Chondrocyte (in vitro differentiated cells): ENCODE measurements at regions not wholly inside any gene's neighbourhood (a gene's known extent, or its start where the extent isn't known, plus 50 kb on each side); places are given as distances from the start of the nearest gene placed in this dataset.
A peak's percentile ranks its signal among the peaks of the same experiment; 100 is the strongest.

Source experiments
- DNase-seq: peaks from one replicate; pipeline ENCODE4 v3.0.0; 2021; ENCODE audit warnings: mixed read lengths, low spot score
- H3K27ac Mint-ChIP-seq: one replicate; pipeline ENCODE4 v1.8.0; 2021; ENCODE audit warnings: mild to moderate bottlenecking, moderate library complexity, mixed read lengths; ENCODE audit not compliant: unreplicated experiment
- H3K27me3 Mint-ChIP-seq: 2 replicates; pipeline ENCODE4 v1.8.0; 2021; ENCODE audit warnings: low read depth, mixed read lengths
- H3K36me3 Mint-ChIP-seq: 2 replicates; pipeline ENCODE4 v1.8.0; 2021; ENCODE audit warnings: low read depth, mixed read lengths
- H3K4me1 Mint-ChIP-seq: 2 replicates; pipeline ENCODE4 v1.8.0; 2021; ENCODE audit warnings: low read depth, mild to moderate bottlenecking, mixed read lengths
- H3K4me3 Mint-ChIP-seq: one replicate; pipeline ENCODE4 v1.8.0; 2021; ENCODE audit warnings: mild to moderate bottlenecking, moderate library complexity, mixed read lengths; ENCODE audit not compliant: unreplicated experiment
- H3K9me3 Mint-ChIP-seq: 2 replicates; pipeline ENCODE4 v1.8.0; 2021; ENCODE audit warnings: low read depth, mixed read lengths
- TF ChIP-seq, protein P1 (sequence below): fragments of 200-600 bp; sonication (generic); IDR thresholded peaks from 2 replicates; pipeline ENCODE4 v1.5.0; 2021; ENCODE audit warnings: antibody characterized with exemption, mild to moderate bottlenecking, moderate library complexity

DNA sequence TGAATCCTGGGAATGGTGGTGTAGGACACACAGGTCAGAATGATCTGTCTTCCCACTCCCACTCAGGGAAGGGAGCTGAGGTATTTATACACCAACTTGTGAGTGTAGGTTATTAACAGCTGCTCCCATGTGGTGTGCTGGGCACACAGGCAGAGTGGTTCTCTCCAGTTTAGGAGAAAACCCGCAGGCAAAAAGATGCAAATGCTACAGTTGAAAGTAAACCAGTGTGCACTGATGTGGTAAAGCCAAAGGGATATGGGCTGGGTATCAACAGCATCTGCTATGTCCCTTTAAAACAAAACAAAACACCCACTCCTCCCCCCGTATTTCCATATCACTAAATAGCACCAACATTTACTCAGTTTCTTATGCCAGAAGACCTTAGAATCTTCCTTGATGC, 75.4 kb upstream of the SYT13 start:
- H3K4me1 Mint-ChIP-seq, result no peaks in the 10 kb centered on the region
- peaks cover 52% of the 10 kb centered on the region for H3K27me3 Mint-ChIP-seq

GRCh38 chr11:45355706-45356041, 69.5 kb upstream of the SYT13 start:
- Mint-ChIP-seq H3K27ac (peak overlapping the region; percentile 68), H3K36me3 (peaks cover 6% of the 10 kb centered on the region), H3K27me3 (peaks cover 39% of the 10 kb centered on the region), H3K9me3 (peaks cover 6% of the 10 kb centered on the region), H3K4me3 (peak overlapping the region; percentile 73), H3K4me1 (peaks cover 9% of the 10 kb centered on the region)
- TF ChIP-seq, protein P1, sequence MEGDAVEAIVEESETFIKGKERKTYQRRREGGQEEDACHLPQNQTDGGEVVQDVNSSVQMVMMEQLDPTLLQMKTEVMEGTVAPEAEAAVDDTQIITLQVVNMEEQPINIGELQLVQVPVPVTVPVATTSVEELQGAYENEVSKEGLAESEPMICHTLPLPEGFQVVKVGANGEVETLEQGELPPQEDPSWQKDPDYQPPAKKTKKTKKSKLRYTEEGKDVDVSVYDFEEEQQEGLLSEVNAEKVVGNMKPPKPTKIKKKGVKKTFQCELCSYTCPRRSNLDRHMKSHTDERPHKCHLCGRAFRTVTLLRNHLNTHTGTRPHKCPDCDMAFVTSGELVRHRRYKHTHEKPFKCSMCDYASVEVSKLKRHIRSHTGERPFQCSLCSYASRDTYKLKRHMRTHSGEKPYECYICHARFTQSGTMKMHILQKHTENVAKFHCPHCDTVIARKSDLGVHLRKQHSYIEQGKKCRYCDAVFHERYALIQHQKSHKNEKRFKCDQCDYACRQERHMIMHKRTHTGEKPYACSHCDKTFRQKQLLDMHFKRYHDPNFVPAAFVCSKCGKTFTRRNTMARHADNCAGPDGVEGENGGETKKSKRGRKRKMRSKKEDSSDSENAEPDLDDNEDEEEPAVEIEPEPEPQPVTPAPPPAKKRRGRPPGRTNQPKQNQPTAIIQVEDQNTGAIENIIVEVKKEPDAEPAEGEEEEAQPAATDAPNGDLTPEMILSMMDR, result peak; percentile 9
- no peak for DNase-seq

More for the DNA sequence above, 75.4 kb upstream of the SYT13 start:
- no peaks in the 10 kb centered on the region for H3K36me3 Mint-ChIP-seq
- no peak overlapping the region for H3K27ac Mint-ChIP-seq
- no peaks in the 10 kb centered on the region for H3K9me3 Mint-ChIP-seq
- DNase-seq, result no peak
- TF ChIP-seq, protein P1, result no peak
- H3K4me3 Mint-ChIP-seq, result no peak overlapping the region

DNA sequence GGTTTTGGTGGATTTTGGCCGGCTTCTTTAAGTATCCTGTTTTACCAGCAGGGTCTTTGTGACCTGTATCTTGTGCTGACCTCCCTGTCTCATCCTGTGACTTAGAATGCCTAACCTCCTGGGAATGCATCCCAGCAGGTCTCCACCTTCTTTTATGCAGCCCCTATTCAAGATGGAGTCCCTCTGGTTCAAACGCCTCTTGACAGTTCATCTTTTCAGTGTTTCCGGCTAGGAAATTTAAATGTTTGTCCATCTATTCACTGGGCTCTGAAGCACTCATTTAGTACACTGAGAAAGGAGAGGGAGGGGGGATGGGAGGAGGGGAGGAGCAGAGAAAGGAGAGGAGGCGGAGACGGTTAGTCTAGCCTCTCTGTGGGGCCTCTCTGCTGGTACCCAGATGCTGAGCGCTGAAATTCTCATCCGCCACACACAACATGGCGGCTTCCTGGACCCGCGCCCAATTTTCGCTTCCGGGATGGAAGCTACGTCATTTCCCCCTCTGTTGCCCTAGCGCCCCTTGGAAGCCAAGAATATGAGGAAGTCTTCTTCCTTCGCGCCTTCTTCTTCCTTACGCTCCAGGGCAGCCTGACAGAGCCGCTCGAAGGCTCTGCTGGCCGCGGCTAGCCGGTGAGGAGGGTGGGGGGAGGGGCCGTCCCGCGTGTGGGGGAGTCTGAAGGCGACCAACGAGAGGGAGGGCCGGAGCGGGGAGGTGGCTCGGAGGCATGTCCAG, 69.0 kb upstream of the SYT13 start:
- H3K4me1 Mint-ChIP-seq, result peaks cover 9% of the 10 kb centered on the region
- TF ChIP-seq, protein P1, result peak; percentile 15
- peaks cover 6% of the 10 kb centered on the region for H3K36me3 Mint-ChIP-seq
- H3K4me3 Mint-ChIP-seq, result peak overlapping the region; percentile 73
- DNase-seq, result no peak
- peak overlapping the region; percentile 68 for H3K27ac Mint-ChIP-seq
- peaks cover 7% of the 10 kb centered on the region for H3K9me3 Mint-ChIP-seq
- H3K27me3 Mint-ChIP-seq, result peaks cover 39% of the 10 kb centered on the region

DNA sequence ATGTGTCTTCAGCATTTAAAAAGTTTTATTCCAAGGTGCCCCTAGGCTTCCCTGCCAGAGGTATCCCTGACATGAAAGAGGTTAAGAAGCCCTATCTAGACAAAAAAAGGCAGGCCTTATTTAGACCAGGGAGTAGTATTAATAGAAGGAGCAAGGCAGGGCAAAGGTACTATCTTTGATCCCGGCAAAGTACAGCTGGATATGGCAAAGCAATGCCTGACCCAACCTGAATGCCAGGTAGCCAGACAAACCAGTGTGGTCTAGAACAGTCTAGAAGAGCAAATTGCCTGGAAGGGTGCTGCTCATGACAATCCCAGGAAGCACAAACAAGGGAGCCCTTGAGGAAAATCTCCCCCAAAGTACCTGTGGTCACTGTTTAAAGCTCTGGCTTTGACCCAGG, 62.6 kb upstream of the SYT13 start:
- H3K4me1 Mint-ChIP-seq, result no peaks in the 10 kb centered on the region
- H3K27ac Mint-ChIP-seq, result no peak overlapping the region
- H3K27me3 Mint-ChIP-seq, result peaks cover 44% of the 10 kb centered on the region
- no peak overlapping the region for H3K4me3 Mint-ChIP-seq
- no peak for DNase-seq
- H3K9me3 Mint-ChIP-seq, result peaks cover 3% of the 10 kb centered on the region
- TF ChIP-seq, protein P1, result no peak
- peaks cover 3% of the 10 kb centered on the region for H3K36me3 Mint-ChIP-seq

- peaks cover 48% of the 10 kb centered on the region for H3K27me3 Mint-ChIP-seq
- peaks cover 3% of the 10 kb centered on the region for H3K9me3 Mint-ChIP-seq
- H3K27ac Mint-ChIP-seq, result no peak overlapping the region
- H3K4me1 Mint-ChIP-seq, result no peaks in the 10 kb centered on the region
- no peaks in the 10 kb centered on the region for H3K36me3 Mint-ChIP-seq
- no peak for DNase-seq
- TF ChIP-seq, protein P1, result no peak
- no peak overlapping the region for H3K4me3 Mint-ChIP-seq
Measured at GRCh38 chr11:45347348-45348082, 61.4 kb upstream of the SYT13 start.
